SU-DHL-6 (cell line): ENCODE measurements at regions not wholly inside any gene's neighbourhood (a gene's known extent, or its start where the extent isn't known, plus 50 kb on each side); places are given as distances from the start of the nearest gene placed in this dataset.

Experiments used
- H2AFZ ChIP-seq: fragments of 200-600 bp; sonication (generic); 2 replicates; pipeline ENCODE4 v1.6.1; 2014; ENCODE audit warnings: low read depth, mild to moderate bottlenecking, moderate library complexity, mixed read lengths, antibody characterized with exemption, low read length; ENCODE audit not compliant: severe bottlenecking
- H3F3A ChIP-seq: fragments of 200-600 bp; shearing (Covaris generic); 2 replicates; pipeline ENCODE4 v1.6.0; 2016; ENCODE audit warnings: antibody characterized with exemption, mild to moderate bottlenecking; ENCODE audit not compliant: insufficient read depth
- H3K27ac ChIP-seq: fragments of 200-600 bp; sonication (generic); 2 replicates; pipeline ENCODE4 v1.5.1; 2016; ENCODE audit warnings: low read depth, mild to moderate bottlenecking, low read length, moderate library complexity, mixed read lengths
- H3K27me3 ChIP-seq: fragments of 200-600 bp; sonication (generic), shearing (Covaris generic); 2 replicates; pipeline ENCODE4 v1.6.0; 2014; ENCODE audit warnings: mild to moderate bottlenecking, low read length
- H3K36me3 ChIP-seq: fragments of 200-600 bp; sonication (generic); 2 replicates; pipeline ENCODE4 v1.6.1; 2014; ENCODE audit warnings: mild to moderate bottlenecking, low read length, mixed read lengths
- H3K4me2 ChIP-seq: fragments of 300-600, 200-600 bp; shearing (Covaris generic), sonication (generic); 2 replicates; pipeline ENCODE4 v1.6.0; 2014; ENCODE audit warnings: low read length, low read depth, mild to moderate bottlenecking; ENCODE audit not compliant: poor library complexity, severe bottlenecking
- H3K4me3 ChIP-seq: fragments of 200-600 bp; sonication (generic); 2 replicates; pipeline ENCODE4 v1.5.1; 2014; ENCODE audit warnings: antibody characterized with exemption, low read length, mild to moderate bottlenecking, mixed read lengths; ENCODE audit not compliant: insufficient read depth, poor library complexity, severe bottlenecking
- H3K79me2 ChIP-seq: fragments of 200-600 bp; sonication (generic); 2 replicates; pipeline ENCODE4 v1.6.1; 2014; ENCODE audit warnings: mild to moderate bottlenecking, low read length, moderate library complexity; ENCODE audit not compliant: insufficient read depth
- H3K9ac ChIP-seq: fragments of 200-600 bp; sonication (generic); 2 replicates; pipeline ENCODE4 v1.7.0; 2014; ENCODE audit warnings: mild to moderate bottlenecking, low read length
- H3K9me2 ChIP-seq: fragments of 200-600 bp; sonication (generic); replicated peaks from 2 replicates; pipeline ENCODE4 v1.6.1; 2014; ENCODE audit warnings: low read length; ENCODE audit not compliant: insufficient read depth
- H3K9me3 ChIP-seq: fragments of 200-600 bp; sonication (generic); 2 replicates; pipeline ENCODE4 v1.6.1; 2014; ENCODE audit warnings: low read length, mixed read lengths; ENCODE audit not compliant: insufficient read depth
- H4K20me1 ChIP-seq: fragments of 200-600 bp; sonication (generic); 2 replicates; pipeline ENCODE4 v1.6.1; 2014; ENCODE audit warnings: low read depth, mild to moderate bottlenecking, antibody characterized with exemption, low read length, moderate library complexity, mixed read lengths
- EZH2phosphoT487 ChIP-seq: fragments of 200-600 bp; sonication (generic), shearing (Covaris generic); conservative IDR thresholded peaks from 2 replicates; pipeline ENCODE4 v1.6.1; 2018; ENCODE audit warnings: mild to moderate bottlenecking, antibody characterized with exemption, low read length, moderate library complexity, mixed read lengths
- TF ChIP-seq, protein P1 (sequence below): fragments of 200-600 bp; sonication (generic); IDR thresholded peaks from one replicate; pipeline ENCODE4 v1.5.1; 2017; ENCODE audit warnings: antibody characterized with exemption, mild to moderate bottlenecking, low read length, moderate library complexity; ENCODE audit not compliant: insufficient read depth, poor library complexity, severe bottlenecking

DNA sequence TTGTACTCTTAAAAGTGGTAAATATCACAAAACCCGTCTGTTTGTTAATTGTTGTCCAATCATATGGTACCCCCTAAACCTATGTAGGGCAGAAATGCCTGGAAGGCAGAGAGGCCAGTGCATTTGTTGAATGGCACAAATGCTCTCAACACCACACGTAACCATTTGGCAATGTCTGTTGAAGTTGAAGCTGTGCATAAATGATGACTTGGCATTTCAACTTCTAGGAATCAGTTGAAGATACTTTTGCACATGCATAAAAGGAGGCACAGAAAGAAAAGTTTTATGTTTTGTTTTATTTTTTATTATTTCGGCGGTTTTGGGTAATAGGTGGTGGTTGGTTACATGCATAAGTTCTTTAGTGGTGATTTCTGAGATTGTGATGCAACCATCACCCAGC is 246.6 kb downstream of the TAF11L14 start:
- no peaks in the 10 kb centered on the region for H3K36me3 ChIP-seq
- no peak overlapping the region for H3K27ac ChIP-seq
- H3K9me3 ChIP-seq, result no peaks in the 10 kb centered on the region
- no peak overlapping the region for H3K9ac ChIP-seq
- no peak overlapping the region for H3K4me3 ChIP-seq
- H3K79me2 ChIP-seq, result no peaks in the 10 kb centered on the region
- H3F3A ChIP-seq, result no peaks in the 10 kb centered on the region
- no peak overlapping the region for H3K4me2 ChIP-seq
- H3K9me2 ChIP-seq, result no peaks in the 10 kb centered on the region
- no peaks in the 10 kb centered on the region for H3K27me3 ChIP-seq
- no peak overlapping the region for H2AFZ ChIP-seq
- H4K20me1 ChIP-seq, result no peaks in the 10 kb centered on the region
- TF ChIP-seq, protein P1, sequence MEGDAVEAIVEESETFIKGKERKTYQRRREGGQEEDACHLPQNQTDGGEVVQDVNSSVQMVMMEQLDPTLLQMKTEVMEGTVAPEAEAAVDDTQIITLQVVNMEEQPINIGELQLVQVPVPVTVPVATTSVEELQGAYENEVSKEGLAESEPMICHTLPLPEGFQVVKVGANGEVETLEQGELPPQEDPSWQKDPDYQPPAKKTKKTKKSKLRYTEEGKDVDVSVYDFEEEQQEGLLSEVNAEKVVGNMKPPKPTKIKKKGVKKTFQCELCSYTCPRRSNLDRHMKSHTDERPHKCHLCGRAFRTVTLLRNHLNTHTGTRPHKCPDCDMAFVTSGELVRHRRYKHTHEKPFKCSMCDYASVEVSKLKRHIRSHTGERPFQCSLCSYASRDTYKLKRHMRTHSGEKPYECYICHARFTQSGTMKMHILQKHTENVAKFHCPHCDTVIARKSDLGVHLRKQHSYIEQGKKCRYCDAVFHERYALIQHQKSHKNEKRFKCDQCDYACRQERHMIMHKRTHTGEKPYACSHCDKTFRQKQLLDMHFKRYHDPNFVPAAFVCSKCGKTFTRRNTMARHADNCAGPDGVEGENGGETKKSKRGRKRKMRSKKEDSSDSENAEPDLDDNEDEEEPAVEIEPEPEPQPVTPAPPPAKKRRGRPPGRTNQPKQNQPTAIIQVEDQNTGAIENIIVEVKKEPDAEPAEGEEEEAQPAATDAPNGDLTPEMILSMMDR, result no peak

- Histone ChIP-seq H3K4me2 (no peak overlapping the region), H3K36me3 (no peaks in the 10 kb centered on the region)
Observed at GRCh38 chr5:17882760-17883488, 248.7 kb downstream of the TAF11L14 start.

DNA sequence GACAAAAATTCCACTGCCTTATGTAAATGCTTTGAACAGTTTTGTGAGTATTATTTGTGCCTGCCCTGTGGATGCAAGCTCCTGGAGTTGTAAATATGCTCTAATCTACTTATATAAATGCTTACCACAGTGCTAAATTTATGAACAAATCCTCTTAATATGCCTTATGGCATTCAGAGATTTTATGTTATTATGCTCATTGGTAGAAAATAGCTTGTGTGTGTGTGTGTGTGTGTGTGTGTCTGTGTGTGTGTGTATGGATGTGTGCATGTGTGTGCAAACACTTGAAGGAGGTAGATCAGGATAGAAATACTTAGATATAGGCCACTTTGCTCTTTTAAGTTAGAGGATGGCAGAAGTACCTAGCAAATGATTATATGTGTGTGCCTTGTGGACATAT is 253.9 kb downstream of the TAF11L14 start:
- H3K9me3 ChIP-seq, result no peaks in the 10 kb centered on the region
- TF ChIP-seq EZH2phosphoT487, result no peak
- H3K27me3 ChIP-seq, result no peaks in the 10 kb centered on the region
- no peak overlapping the region for H3K27ac ChIP-seq
- H3K4me2 ChIP-seq, result no peak overlapping the region
- H3K79me2 ChIP-seq, result no peaks in the 10 kb centered on the region
- no peaks in the 10 kb centered on the region for H3K9me2 ChIP-seq
- no peak overlapping the region for H3K9ac ChIP-seq
- no peaks in the 10 kb centered on the region for H4K20me1 ChIP-seq
- H3K4me3 ChIP-seq, result no peak overlapping the region
- H2AFZ ChIP-seq, result no peak overlapping the region
- H3K36me3 ChIP-seq, result no peaks in the 10 kb centered on the region
- no peaks in the 10 kb centered on the region for H3F3A ChIP-seq

More at GRCh38 chr5:17882760-17883488, 248.7 kb downstream of the TAF11L14 start:
- no peak overlapping the region for H3K4me3 ChIP-seq
- H3F3A ChIP-seq, result no peaks in the 10 kb centered on the region
- no peak overlapping the region for H3K9ac ChIP-seq
- H3K9me2 ChIP-seq, result no peaks in the 10 kb centered on the region
- H3K9me3 ChIP-seq, result no peaks in the 10 kb centered on the region
- no peak overlapping the region for H2AFZ ChIP-seq
- H3K27me3 ChIP-seq, result no peaks in the 10 kb centered on the region
- H3K79me2 ChIP-seq, result no peaks in the 10 kb centered on the region
- TF ChIP-seq, protein P1, result no peak
- TF ChIP-seq EZH2phosphoT487, result no peak
- H4K20me1 ChIP-seq, result no peaks in the 10 kb centered on the region
- H3K27ac ChIP-seq, result no peak overlapping the region

- H3K4me2 ChIP-seq, result no peak overlapping the region
- no peak overlapping the region for H3K27ac ChIP-seq
- TF ChIP-seq, protein P1, result no peak
- no peak for TF ChIP-seq EZH2phosphoT487
- no peaks in the 10 kb centered on the region for H3K36me3 ChIP-seq
- H3F3A ChIP-seq, result no peaks in the 10 kb centered on the region
- no peaks in the 10 kb centered on the region for H3K9me2 ChIP-seq
- H3K9ac ChIP-seq, result no peak overlapping the region
- no peaks in the 10 kb centered on the region for H4K20me1 ChIP-seq
- no peak overlapping the region for H2AFZ ChIP-seq
- no peaks in the 10 kb centered on the region for H3K79me2 ChIP-seq
- H3K9me3 ChIP-seq, result no peaks in the 10 kb centered on the region
- H3K4me3 ChIP-seq, result no peak overlapping the region
- no peaks in the 10 kb centered on the region for H3K27me3 ChIP-seq
Observed at GRCh38 chr5:17890501-17890900, 256.2 kb downstream of the TAF11L14 start.
